Caco-2 (cell line): ENCODE measurements at regions not wholly inside any gene's neighbourhood (a gene's known extent, or its start where the extent isn't known, plus 50 kb on each side); places are given as distances from the start of the nearest gene placed in this dataset.

Experiments
- BruUV-seq: library from RNA; stranded (reverse); fragments of 400-500 nt; replicated peaks from 2 replicates; lab custom pipeline; 2021; lab: Mats Ljungman, UMichigan
- CTCF ChIA-PET: fragments of 300-600 bp; sonication (Branson Sonifier 250); formaldehyde crosslinking; loops from one replicate; lab custom pipeline; 2022; ENCODE audit warnings: antibody characterized with exemption; lab: Charles Lee
- POLR2A ChIA-PET: fragments of 300-600 bp; sonication (Branson Sonifier 250); formaldehyde crosslinking; loops from one replicate; lab custom pipeline; 2022; ENCODE audit warnings: antibody characterized with exemption; lab: Charles Lee
- DNase-seq, 2 experiments: peaks; one replicate each; pipeline versions ENCODE4 v3.0.0 to v3.0.0-alpha.2; 2020 to 2022
- H3K27me3 ChIP-seq: replicated peaks from 2 replicates; pipeline ENCODE4 v1.6.0; 2011; ENCODE audit warnings: low read length; ENCODE audit not compliant: control insufficient read depth, insufficient read depth
- H3K36me3 ChIP-seq: 2 replicates; pipeline ENCODE4 v1.5.1; 2011; ENCODE audit warnings: low read length; ENCODE audit not compliant: control insufficient read depth, insufficient read depth
- H3K4me1 ChIP-seq: fragments of 250-450 bp; sonication (Bioruptor Pico); 2 replicates; pipeline ENCODE4 v1.5.1; 2020; ENCODE audit warnings: mild to moderate bottlenecking
- H3K4me3 ChIP-seq: 2 replicates; pipeline ENCODE4 v1.5.1; 2011; ENCODE audit warnings: low read depth, mild to moderate bottlenecking, control low read depth, low read length
- H3K9me3 ChIP-seq: fragments of 250-450 bp; sonication (Bioruptor Pico); 2 replicates; pipeline ENCODE4 v1.5.1; 2020; ENCODE audit warnings: mild to moderate bottlenecking, moderate library complexity
- H3K27ac Mint-ChIP-seq: one replicate; pipeline ENCODE4 v1.8.0; 2022; ENCODE audit warnings: mixed read lengths; ENCODE audit not compliant: unreplicated experiment
- H3K27me3 Mint-ChIP-seq: one replicate; pipeline ENCODE4 v1.8.0; 2022; ENCODE audit warnings: mixed read lengths; ENCODE audit not compliant: insufficient read depth, unreplicated experiment
- H3K36me3 Mint-ChIP-seq: one replicate; pipeline ENCODE4 v1.8.0; 2022; ENCODE audit warnings: mild to moderate bottlenecking, mixed read lengths; ENCODE audit not compliant: insufficient read depth, unreplicated experiment
- H3K4me1 Mint-ChIP-seq: one replicate; pipeline ENCODE4 v1.8.0; 2022; ENCODE audit warnings: low read depth, mixed read lengths; ENCODE audit not compliant: unreplicated experiment
- H3K4me3 Mint-ChIP-seq: one replicate; pipeline ENCODE4 v1.8.0; 2022; ENCODE audit warnings: mild to moderate bottlenecking, moderate library complexity, mixed read lengths; ENCODE audit not compliant: unreplicated experiment
- H3K9me3 Mint-ChIP-seq: one replicate; pipeline ENCODE4 v1.8.0; 2022; ENCODE audit warnings: mixed read lengths; ENCODE audit not compliant: unreplicated experiment
- CTCF ChIP-seq, 2 experiments: fragments of 200-600 bp in 1 of 2; IDR thresholded peaks; 1 replicate in 1 of 2; 2 replicates in 1 of 2; pipeline versions ENCODE4 v1.5.1 to v1.8.0; 2011 to 2022; ENCODE audit warnings: antibody characterized with exemption in 1 of 2, control low read depth in 1 of 2, inconsistent platforms in 1 of 2, low read depth in 1 of 2, low read length in 1 of 2, mild to moderate bottlenecking in 1 of 2, moderate library complexity in 1 of 2; ENCODE audit not compliant: insufficient read depth in 1 of 2, severe bottlenecking in 1 of 2, unreplicated experiment in 1 of 2
- intact Hi-C: fragments of 100-400 bp; cut with micrococcal nuclease; formaldehyde crosslinking; loops from one replicate; pipeline ENCODE4 v1.10.0; 2022; ENCODE audit not compliant: unreplicated experiment

GRCh38 chr1:47571161-47571560 lies 133.3 kb downstream of the FOXD2 start:
- H3K27me3 Mint-ChIP-seq, result no peaks in the 10 kb centered on the region
- DNase-seq, result peak in 1 of 2 experiments; percentile 3
- no peak for TF ChIP-seq CTCF (IDR thresholded peaks at IDR 0.05; ENCODE audit: insufficient read depth in 1 of 2, low read depth in 1 of 2, low read length in 1 of 2, severe bottlenecking in 1 of 2, unreplicated experiment in 1 of 2)
- ChIA-PET POLR2A (no interaction called here), CTCF (no interaction called here)
- intact Hi-C loops, result no loop called here
- Histone ChIP-seq H3K9me3 (no peaks in the 10 kb centered on the region), H3K4me1 (peaks cover 12% of the 10 kb centered on the region), H3K4me3 (no peak overlapping the region), H3K36me3 (no peaks in the 10 kb centered on the region), H3K27me3 (no peaks in the 10 kb centered on the region)
- no peaks in the 10 kb centered on the region for H3K36me3 Mint-ChIP-seq
- no peaks in the 10 kb centered on the region for H3K9me3 Mint-ChIP-seq
- no peak overlapping the region for H3K4me3 Mint-ChIP-seq
- H3K27ac Mint-ChIP-seq, result no peak overlapping the region
- peaks cover 12% of the 10 kb centered on the region for H3K4me1 Mint-ChIP-seq
- no TSS peak for BruUV-seq

DNA sequence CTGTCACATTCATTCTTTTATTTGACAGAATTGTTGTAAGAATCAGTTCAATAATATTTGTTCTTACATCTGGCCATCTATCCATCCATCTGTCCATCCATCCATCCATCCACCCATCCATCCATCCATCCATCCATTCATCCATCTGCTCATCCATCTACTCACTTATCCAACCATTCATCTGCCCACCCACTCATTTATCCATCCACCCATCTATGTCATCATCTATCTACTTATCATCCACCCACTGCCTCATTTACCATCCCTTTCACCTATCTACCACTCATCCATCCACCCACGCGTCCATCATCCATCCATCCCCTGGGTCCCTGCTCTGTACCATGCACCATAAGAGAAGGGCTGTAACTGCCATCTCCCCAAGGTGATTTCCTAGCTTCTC lies 134.1 kb downstream of the FOXD2 start:
- Histone ChIP-seq H3K4me3 (no peak overlapping the region), H3K27me3 (no peaks in the 10 kb centered on the region), H3K4me1 (peaks cover 12% of the 10 kb centered on the region), H3K36me3 (no peaks in the 10 kb centered on the region), H3K9me3 (no peaks in the 10 kb centered on the region)
- no peak for DNase-seq
- Mint-ChIP-seq H3K36me3 (no peaks in the 10 kb centered on the region), H3K27ac (no peak overlapping the region), H3K4me1 (peaks cover 12% of the 10 kb centered on the region), H3K4me3 (no peak overlapping the region), H3K9me3 (no peaks in the 10 kb centered on the region), H3K27me3 (no peaks in the 10 kb centered on the region)
- ChIA-PET POLR2A (no interaction called here), CTCF (no interaction called here)
- no peak for TF ChIP-seq CTCF (IDR thresholded peaks at IDR 0.05; ENCODE audit: insufficient read depth in 1 of 2, low read depth in 1 of 2, low read length in 1 of 2, severe bottlenecking in 1 of 2, unreplicated experiment in 1 of 2)
- BruUV-seq, result no TSS peak
- intact Hi-C loops, result no loop called here

- CTCF ChIA-PET, result interaction anchor here (0.6 kb wide), 1 partner anchor 13 kb away, joined by 4 read pairs; no protein-coding TSS in a partner anchor
- no peaks in the 10 kb centered on the region for H3K36me3 Mint-ChIP-seq
- DNase-seq, result no peak
- BruUV-seq, result no TSS peak
- no peak for TF ChIP-seq CTCF (IDR thresholded peaks at IDR 0.05; ENCODE audit: insufficient read depth in 1 of 2, low read depth in 1 of 2, low read length in 1 of 2, severe bottlenecking in 1 of 2, unreplicated experiment in 1 of 2)
- H3K36me3 ChIP-seq, result no peaks in the 10 kb centered on the region
- no peaks in the 10 kb centered on the region for H3K9me3 ChIP-seq
- H3K27me3 ChIP-seq, result no peaks in the 10 kb centered on the region
- intact Hi-C loops, result no loop called here
- H3K4me1 ChIP-seq, result peaks cover 12% of the 10 kb centered on the region
- no peak overlapping the region for H3K27ac Mint-ChIP-seq
- POLR2A ChIA-PET, result no interaction called here
- no peak overlapping the region for H3K4me3 Mint-ChIP-seq
- H3K4me1 Mint-ChIP-seq, result peaks cover 12% of the 10 kb centered on the region
- no peaks in the 10 kb centered on the region for H3K9me3 Mint-ChIP-seq
- H3K27me3 Mint-ChIP-seq, result no peaks in the 10 kb centered on the region
- H3K4me3 ChIP-seq, result no peak overlapping the region
Observed at GRCh38 chr1:47572731-47573430, 135.0 kb downstream of the FOXD2 start.
